GM23338 (cell line): ENCODE measurements at regions not wholly inside any gene's neighbourhood (a gene's known extent, or its start where the extent isn't known, plus 50 kb on each side); places are given as distances from the start of the nearest gene placed in this dataset.

Experiments used
- ATAC-seq: fragments of 200-7000 bp; cut with Tn5 transposase; 3 replicates; pipeline ENCODE4 v1.9.1; 2020
- DNase-seq: peaks from one replicate; pipeline ENCODE4 v3.0.0-alpha.2; 2015; ENCODE audit warnings: low spot score
- H2AFZ ChIP-seq: fragments of 200-600 bp; sonication (generic); 2 replicates; pipeline ENCODE4 v1.8.0; 2016; ENCODE audit warnings: antibody characterized with exemption, mild to moderate bottlenecking, moderate library complexity
- H3F3A ChIP-seq: fragments of 200-600 bp; sonication (generic); replicated peaks from 2 replicates; pipeline ENCODE4 v1.8.0; 2017; ENCODE audit warnings: antibody characterized with exemption, mixed run types, low read depth
- H3K27ac ChIP-seq: fragments of 200-600 bp; sonication (generic); 2 replicates; pipeline ENCODE4 v1.6.1; 2016; ENCODE audit warnings: low read depth
- H3K27me3 ChIP-seq: fragments of 200-600 bp; sonication (generic); 2 replicates; pipeline ENCODE4 v1.8.0; 2016; ENCODE audit warnings: mild to moderate bottlenecking, mixed run types, moderate library complexity; ENCODE audit not compliant: insufficient read depth
- H3K36me3 ChIP-seq: fragments of 200-600 bp; sonication (generic); 2 replicates; pipeline ENCODE4 v1.8.0; 2016; ENCODE audit warnings: mild to moderate bottlenecking; ENCODE audit not compliant: insufficient read depth
- H3K4me1 ChIP-seq: fragments of 200-600 bp; sonication (generic); 2 replicates; pipeline ENCODE4 v1.8.0; 2016; ENCODE audit warnings: mild to moderate bottlenecking, moderate library complexity; ENCODE audit not compliant: insufficient read depth
- H3K4me2 ChIP-seq: fragments of 200-600 bp; sonication (generic); 2 replicates; pipeline ENCODE4 v1.7.1; 2017; ENCODE audit warnings: mixed run types
- H3K4me3 ChIP-seq: fragments of 200-600 bp; sonication (generic); 2 replicates; pipeline ENCODE4 v1.6.1; 2016; ENCODE audit warnings: mixed run types
- H3K79me2 ChIP-seq: fragments of 200-600 bp; sonication (generic); replicated peaks from 2 replicates; pipeline ENCODE4 v1.8.0; 2017; ENCODE audit warnings: mild to moderate bottlenecking; ENCODE audit not compliant: insufficient read depth
- H3K9me2 ChIP-seq: fragments of 200-600 bp; sonication (generic); 2 replicates; pipeline ENCODE4 v1.8.0; 2017; ENCODE audit not compliant: insufficient read depth
- H4K20me1 ChIP-seq: fragments of 200-600 bp; sonication (generic); replicated peaks from 2 replicates; pipeline ENCODE4 v1.8.0; 2017; ENCODE audit warnings: mild to moderate bottlenecking; ENCODE audit not compliant: insufficient read depth
- H3K27ac Mint-ChIP-seq: 2 replicates; pipeline ENCODE4 v1.8.0; 2020; ENCODE audit warnings: inconsistent platforms, mild to moderate bottlenecking, moderate library complexity, mixed read lengths
- H3K27me3 Mint-ChIP-seq: 3 replicates; pipeline ENCODE4 v1.8.0; 2022; ENCODE audit warnings: low read depth, mild to moderate bottlenecking, moderate library complexity, mixed read lengths, inconsistent platforms; ENCODE audit not compliant: insufficient read depth, poor library complexity
- H3K36me3 Mint-ChIP-seq: 3 replicates; pipeline ENCODE4 v1.8.0; 2021; ENCODE audit warnings: low read depth, mild to moderate bottlenecking, inconsistent platforms, moderate library complexity, mixed read lengths
- H3K4me1 Mint-ChIP-seq: 3 replicates; pipeline ENCODE4 v1.8.0; 2020; ENCODE audit warnings: mild to moderate bottlenecking, inconsistent platforms, mixed read lengths
- H3K4me3 Mint-ChIP-seq: 3 replicates; pipeline ENCODE4 v1.8.0; 2021; ENCODE audit warnings: moderate library complexity, mild to moderate bottlenecking, inconsistent platforms, mixed read lengths
- H3K9me3 Mint-ChIP-seq: 3 replicates; pipeline ENCODE4 v1.8.0; 2020; ENCODE audit warnings: moderate library complexity, mild to moderate bottlenecking, inconsistent platforms, mixed read lengths
- CREB1 ChIP-seq: fragments of 250-450 bp; sonication (Bioruptor Pico); IDR thresholded peaks from 2 replicates; pipeline ENCODE4 v1.5.0; 2020; ENCODE audit warnings: low read depth, mild to moderate bottlenecking, moderate library complexity
- EZH2 ChIP-seq: fragments of 200-600 bp; sonication (generic); IDR thresholded peaks from one replicate; pipeline ENCODE4 v1.8.0; 2017; ENCODE audit warnings: antibody characterized with exemption, mild to moderate bottlenecking, low read depth; ENCODE audit not compliant: unreplicated experiment
- EZH2phosphoT487 ChIP-seq: fragments of 200-600 bp; sonication (generic); IDR thresholded peaks from one replicate; pipeline ENCODE4 v1.8.1; 2018; ENCODE audit warnings: antibody characterized with exemption; ENCODE audit not compliant: unreplicated experiment
- JUNB ChIP-seq: IDR thresholded peaks from one replicate; pipeline ENCODE4 v1.6.1; 2016; ENCODE audit warnings: antibody characterized with exemption; ENCODE audit not compliant: unreplicated experiment
- NANOG ChIP-seq: IDR thresholded peaks from 2 replicates; pipeline ENCODE4 v1.6.1; 2016; ENCODE audit warnings: antibody characterized with exemption, borderline replicate concordance
- POLR2AphosphoS5 ChIP-seq: IDR thresholded peaks from 2 replicates; pipeline ENCODE4 v1.6.1; 2016; ENCODE audit warnings: antibody characterized with exemption, low read depth
- STAT1 ChIP-seq: IDR thresholded peaks from one replicate; pipeline ENCODE4 v1.6.1; 2016; ENCODE audit warnings: antibody characterized with exemption; ENCODE audit not compliant: unreplicated experiment
- ZNF114 ChIP-seq: fragments of 250-450 bp; sonication (Bioruptor Pico); IDR thresholded peaks from 2 replicates; pipeline ENCODE4 v1.5.0; 2020; ENCODE audit warnings: mild to moderate bottlenecking, moderate library complexity
- TF ChIP-seq, protein P1 (sequence below), 2 experiments: fragments of 200-600 bp in 1 of 2; sonication (generic) in 1 of 2; conservative IDR thresholded peaks; 2 replicates each; pipeline versions ENCODE4 v1.5.1 to v1.6.1; 2016 to 2017; ENCODE audit warnings: antibody characterized with exemption in 2 of 2, low read depth in 2 of 2, mild to moderate bottlenecking in 2 of 2, moderate library complexity in 1 of 2
- TF ChIP-seq, protein P2 (sequence below): IDR thresholded peaks from one replicate; pipeline ENCODE4 v1.6.1; 2018; ENCODE audit warnings: antibody characterized with exemption; ENCODE audit not compliant: unreplicated experiment
- TF ChIP-seq, protein P3 (sequence below): IDR thresholded peaks from 2 replicates; pipeline ENCODE4 v1.6.1; 2016; ENCODE audit warnings: antibody characterized with exemption

DNA sequence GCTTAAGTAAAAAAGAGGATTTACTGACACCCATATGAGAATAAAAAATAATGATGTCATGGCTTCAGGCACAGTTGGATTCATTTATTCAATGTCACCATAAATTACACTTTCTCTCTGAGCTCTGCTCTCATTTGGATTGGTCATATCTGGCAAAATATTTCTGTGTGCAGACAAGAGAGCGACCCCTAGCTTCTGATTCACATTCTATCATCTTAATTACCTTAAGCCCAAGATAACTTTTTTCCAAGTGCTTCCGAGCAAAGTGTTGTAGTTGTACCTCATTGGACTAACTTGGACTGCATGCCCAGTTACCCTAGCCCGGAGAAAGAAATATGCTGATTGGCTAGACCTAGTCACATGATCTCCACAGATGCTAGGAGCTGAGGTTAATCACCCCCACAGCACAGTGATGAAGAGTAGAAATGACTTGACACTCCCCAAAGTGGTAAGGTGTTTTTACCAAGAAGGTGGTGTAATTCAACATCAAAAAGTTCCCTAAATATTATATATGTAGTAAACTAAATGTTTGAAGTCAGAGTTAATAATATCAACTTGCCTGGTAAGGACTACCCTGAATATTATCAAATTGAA lies 552.2 kb upstream of the SUCLG2 start:
- Mint-ChIP-seq H3K27ac (no peak overlapping the region), H3K4me1 (peaks cover 4% of the 10 kb centered on the region; the same call in 1 of the 3 replicates), H3K36me3 (peaks cover 9% of the 10 kb centered on the region; the same call in 2 of the 3 replicates), H3K9me3 (peaks cover 9% of the 10 kb centered on the region; the same call in 2 of the 3 replicates), H3K4me3 (no peak overlapping the region), H3K27me3 (no peaks in the 10 kb centered on the region)
- Histone ChIP-seq H3K4me1 (no peaks in the 10 kb centered on the region), H3K36me3 (peaks cover 4% of the 10 kb centered on the region; the same call in 1 of the 2 replicates), H3K27me3 (no peaks in the 10 kb centered on the region), H3K27ac (no peak overlapping the region), H3K79me2 (no peaks in the 10 kb centered on the region), H3K4me3 (no peak overlapping the region), H4K20me1 (no peaks in the 10 kb centered on the region), H3K9me2 (no peaks in the 10 kb centered on the region), H3K4me2 (no peak overlapping the region), H2AFZ (no peak overlapping the region), H3F3A (no peaks in the 10 kb centered on the region)
- peak; percentile 7 for DNase-seq
- TF ChIP-seq NANOG (no peak), JUNB (no peak), ZNF114 (CRISPR knock-in tag) (no peak), EZH2 (no peak), STAT1 (no peak), EZH2phosphoT487 (no peak)
- TF ChIP-seq, protein P1, sequence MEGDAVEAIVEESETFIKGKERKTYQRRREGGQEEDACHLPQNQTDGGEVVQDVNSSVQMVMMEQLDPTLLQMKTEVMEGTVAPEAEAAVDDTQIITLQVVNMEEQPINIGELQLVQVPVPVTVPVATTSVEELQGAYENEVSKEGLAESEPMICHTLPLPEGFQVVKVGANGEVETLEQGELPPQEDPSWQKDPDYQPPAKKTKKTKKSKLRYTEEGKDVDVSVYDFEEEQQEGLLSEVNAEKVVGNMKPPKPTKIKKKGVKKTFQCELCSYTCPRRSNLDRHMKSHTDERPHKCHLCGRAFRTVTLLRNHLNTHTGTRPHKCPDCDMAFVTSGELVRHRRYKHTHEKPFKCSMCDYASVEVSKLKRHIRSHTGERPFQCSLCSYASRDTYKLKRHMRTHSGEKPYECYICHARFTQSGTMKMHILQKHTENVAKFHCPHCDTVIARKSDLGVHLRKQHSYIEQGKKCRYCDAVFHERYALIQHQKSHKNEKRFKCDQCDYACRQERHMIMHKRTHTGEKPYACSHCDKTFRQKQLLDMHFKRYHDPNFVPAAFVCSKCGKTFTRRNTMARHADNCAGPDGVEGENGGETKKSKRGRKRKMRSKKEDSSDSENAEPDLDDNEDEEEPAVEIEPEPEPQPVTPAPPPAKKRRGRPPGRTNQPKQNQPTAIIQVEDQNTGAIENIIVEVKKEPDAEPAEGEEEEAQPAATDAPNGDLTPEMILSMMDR (conservative IDR thresholded peaks at IDR 0.05; ENCODE audit: low read depth in 2 of 2) = peak; percentile 47 to 50
- TF ChIP-seq, protein P2, sequence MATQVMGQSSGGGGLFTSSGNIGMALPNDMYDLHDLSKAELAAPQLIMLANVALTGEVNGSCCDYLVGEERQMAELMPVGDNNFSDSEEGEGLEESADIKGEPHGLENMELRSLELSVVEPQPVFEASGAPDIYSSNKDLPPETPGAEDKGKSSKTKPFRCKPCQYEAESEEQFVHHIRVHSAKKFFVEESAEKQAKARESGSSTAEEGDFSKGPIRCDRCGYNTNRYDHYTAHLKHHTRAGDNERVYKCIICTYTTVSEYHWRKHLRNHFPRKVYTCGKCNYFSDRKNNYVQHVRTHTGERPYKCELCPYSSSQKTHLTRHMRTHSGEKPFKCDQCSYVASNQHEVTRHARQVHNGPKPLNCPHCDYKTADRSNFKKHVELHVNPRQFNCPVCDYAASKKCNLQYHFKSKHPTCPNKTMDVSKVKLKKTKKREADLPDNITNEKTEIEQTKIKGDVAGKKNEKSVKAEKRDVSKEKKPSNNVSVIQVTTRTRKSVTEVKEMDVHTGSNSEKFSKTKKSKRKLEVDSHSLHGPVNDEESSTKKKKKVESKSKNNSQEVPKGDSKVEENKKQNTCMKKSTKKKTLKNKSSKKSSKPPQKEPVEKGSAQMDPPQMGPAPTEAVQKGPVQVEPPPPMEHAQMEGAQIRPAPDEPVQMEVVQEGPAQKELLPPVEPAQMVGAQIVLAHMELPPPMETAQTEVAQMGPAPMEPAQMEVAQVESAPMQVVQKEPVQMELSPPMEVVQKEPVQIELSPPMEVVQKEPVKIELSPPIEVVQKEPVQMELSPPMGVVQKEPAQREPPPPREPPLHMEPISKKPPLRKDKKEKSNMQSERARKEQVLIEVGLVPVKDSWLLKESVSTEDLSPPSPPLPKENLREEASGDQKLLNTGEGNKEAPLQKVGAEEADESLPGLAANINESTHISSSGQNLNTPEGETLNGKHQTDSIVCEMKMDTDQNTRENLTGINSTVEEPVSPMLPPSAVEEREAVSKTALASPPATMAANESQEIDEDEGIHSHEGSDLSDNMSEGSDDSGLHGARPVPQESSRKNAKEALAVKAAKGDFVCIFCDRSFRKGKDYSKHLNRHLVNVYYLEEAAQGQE = no peak
- TF ChIP-seq, protein P3, sequence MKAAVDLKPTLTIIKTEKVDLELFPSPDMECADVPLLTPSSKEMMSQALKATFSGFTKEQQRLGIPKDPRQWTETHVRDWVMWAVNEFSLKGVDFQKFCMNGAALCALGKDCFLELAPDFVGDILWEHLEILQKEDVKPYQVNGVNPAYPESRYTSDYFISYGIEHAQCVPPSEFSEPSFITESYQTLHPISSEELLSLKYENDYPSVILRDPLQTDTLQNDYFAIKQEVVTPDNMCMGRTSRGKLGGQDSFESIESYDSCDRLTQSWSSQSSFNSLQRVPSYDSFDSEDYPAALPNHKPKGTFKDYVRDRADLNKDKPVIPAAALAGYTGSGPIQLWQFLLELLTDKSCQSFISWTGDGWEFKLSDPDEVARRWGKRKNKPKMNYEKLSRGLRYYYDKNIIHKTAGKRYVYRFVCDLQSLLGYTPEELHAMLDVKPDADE = no peak
- no peak for ATAC-seq

DNA sequence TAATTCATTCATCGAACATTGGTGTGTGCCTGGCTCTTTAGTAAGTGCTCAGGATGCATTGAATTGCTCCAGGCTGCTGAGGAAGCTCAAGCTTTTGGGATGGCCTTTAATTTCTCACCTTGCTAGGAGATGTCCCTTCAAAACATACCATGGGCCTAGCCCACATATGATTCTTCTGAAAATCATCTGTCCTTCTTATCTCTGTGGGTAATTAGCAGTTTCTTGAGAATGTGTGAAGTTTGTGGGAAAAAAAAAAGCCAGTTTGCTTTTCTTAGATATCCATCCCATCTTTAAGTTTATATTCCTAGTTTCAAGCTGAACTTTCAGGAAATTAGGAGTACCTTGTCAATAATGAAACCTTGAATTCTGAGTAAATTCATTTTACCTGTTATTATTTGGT lies 532.3 kb upstream of the SUCLG2 start:
- Mint-ChIP-seq H3K27ac (no peak overlapping the region), H3K4me1 (no peaks in the 10 kb centered on the region), H3K9me3 (0 out of 3 replicates have a peak, but pooled peaks cover 3% of the 10 kb centered on the region), H3K4me3 (no peak overlapping the region), H3K36me3 (no peaks in the 10 kb centered on the region), H3K27me3 (no peaks in the 10 kb centered on the region)
- Histone ChIP-seq H3K9me2 (no peaks in the 10 kb centered on the region), H3K27me3 (no peaks in the 10 kb centered on the region), H3K4me2 (no peak overlapping the region), H3K36me3 (no peaks in the 10 kb centered on the region), H3K4me3 (no peak overlapping the region), H2AFZ (no peak overlapping the region), H4K20me1 (no peaks in the 10 kb centered on the region), H3K79me2 (no peaks in the 10 kb centered on the region), H3K27ac (no peak overlapping the region), H3F3A (no peaks in the 10 kb centered on the region), H3K4me1 (no peaks in the 10 kb centered on the region)
- DNase-seq (no peak), ATAC-seq (no peak)
- no peak for TF ChIP-seq ZNF114 (CRISPR knock-in tag)
- TF ChIP-seq, protein P3 = no peak
- TF ChIP-seq EZH2phosphoT487 = no peak
- TF ChIP-seq POLR2AphosphoS5 = no peak
- TF ChIP-seq CREB1 (CRISPR knock-in tag) = no peak
